Natural killer cell (primary cell): ENCODE measurements at regions not wholly inside any gene's neighbourhood (a gene's known extent, or its start where the extent isn't known, plus 50 kb on each side); places are given as distances from the start of the nearest gene placed in this dataset.

Experiments
- ATAC-seq, 3 donors: fragments of 150-1000 bp in 2 of 3; fragments of 200-7000 bp in 1 of 3; cut with Tn5 transposase; 1 replicate in 1 of 3; 2 replicates in 2 of 3; pipeline ENCODE4 v1.10.0; 2021; ENCODE audit warnings: mild to moderate bottlenecking in 2 of 3, moderate library complexity in 2 of 3
- DNase-seq, 2 donors: peaks; one replicate each; pipeline versions ENCODE4 v3.0.0 to v3.0.0-alpha.2; 2013 to 2021; ENCODE audit warnings: mixed read lengths in 1 of 2
- H3K27ac ChIP-seq: one replicate; pipeline ENCODE4 v1.5.1; 2013; ENCODE audit warnings: mild to moderate bottlenecking, low read length
- H3K27me3 ChIP-seq: one replicate; pipeline ENCODE4 v1.6.1; 2013; ENCODE audit warnings: low read length; ENCODE audit not compliant: control insufficient read depth, insufficient read depth
- H3K36me3 ChIP-seq: one replicate; pipeline ENCODE4 v1.6.1; 2013; ENCODE audit warnings: low read length; ENCODE audit not compliant: control insufficient read depth, insufficient read depth
- H3K4me1 ChIP-seq: one replicate; pipeline ENCODE4 v1.6.1; 2013; ENCODE audit warnings: low read length; ENCODE audit not compliant: control insufficient read depth, insufficient read depth
- H3K4me3 ChIP-seq: one replicate; pipeline ENCODE4 v1.5.1; 2013; ENCODE audit warnings: low read length
- H3K9me3 ChIP-seq: one replicate; pipeline ENCODE4 v1.6.1; 2013; ENCODE audit warnings: low read length; ENCODE audit not compliant: control insufficient read depth, insufficient read depth
- H3K27ac Mint-ChIP-seq, 2 donors: one replicate each; pipeline ENCODE4 v1.8.0; 2022; ENCODE audit warnings: mild to moderate bottlenecking in 2 of 2, mixed read lengths in 2 of 2, moderate library complexity in 1 of 2
- H3K27me3 Mint-ChIP-seq, 2 donors: one replicate each; pipeline ENCODE4 v1.8.0; 2022; ENCODE audit warnings: low read depth in 2 of 2, mixed read lengths in 2 of 2
- H3K36me3 Mint-ChIP-seq: one replicate; pipeline ENCODE4 v1.8.0; 2022; ENCODE audit warnings: mixed read lengths
- H3K4me1 Mint-ChIP-seq, 2 donors: one replicate each; pipeline ENCODE4 v1.8.0; 2022; ENCODE audit warnings: mixed read lengths in 2 of 2
- H3K4me3 Mint-ChIP-seq: one replicate; pipeline ENCODE4 v1.8.0; 2022; ENCODE audit warnings: mild to moderate bottlenecking, moderate library complexity, mixed read lengths
- H3K9me3 Mint-ChIP-seq, 2 donors: one replicate each; pipeline ENCODE4 v1.8.0; 2022; ENCODE audit warnings: mixed read lengths in 2 of 2
- CTCF ChIP-seq: fragments of 200-600 bp; IDR thresholded peaks from one replicate; pipeline ENCODE4 v1.8.0; 2022; ENCODE audit warnings: antibody characterized with exemption
- WGBS: methylation state at CpG from one replicate; pipeline ENCODE4 v1.1.7; 2013; ENCODE audit warnings: missing lambda C conversion rate; ENCODE audit not compliant: insufficient coverage; 5-methylcytosine and 5-hydroxymethylcytosine counted together
- intact Hi-C: fragments of 100-400 bp; cut with micrococcal nuclease; formaldehyde crosslinking; loops from one replicate; pipeline ENCODE4 v1.14.2; 2022

- Histone ChIP-seq H3K27me3 (no peaks in the 10 kb centered on the region), H3K9me3 (no peaks in the 10 kb centered on the region), H3K27ac (no peak overlapping the region), H3K4me3 (no peak overlapping the region), H3K36me3 (no peaks in the 10 kb centered on the region), H3K4me1 (no peaks in the 10 kb centered on the region)
- no peak for DNase-seq
- TF ChIP-seq CTCF, result no peak
- WGBS, result 82% methylated on average over 4 of the region's 5 CpGs
- no peak for ATAC-seq
- intact Hi-C loops, result no loop called here
- peaks cover 8 to 23% of the 10 kb centered on the region in 2 donors for H3K9me3 Mint-ChIP-seq
- H3K4me3 Mint-ChIP-seq, result no peak overlapping the region
- no peak overlapping the region for H3K27ac Mint-ChIP-seq
- H3K36me3 Mint-ChIP-seq, result no peaks in the 10 kb centered on the region
- H3K27me3 Mint-ChIP-seq, result no peaks in the 10 kb centered on the region
- no peaks in the 10 kb centered on the region for H3K4me1 Mint-ChIP-seq
Measured at GRCh38 chr13:22449251-22449650, 731.5 kb upstream of the SGCG start.

- Histone ChIP-seq H3K9me3 (no peaks in the 10 kb centered on the region), H3K4me3 (no peak overlapping the region), H3K36me3 (no peaks in the 10 kb centered on the region), H3K4me1 (no peaks in the 10 kb centered on the region), H3K27ac (no peak overlapping the region), H3K27me3 (no peaks in the 10 kb centered on the region)
- ATAC-seq (no peak), DNase-seq (no peak)
- H3K9me3 Mint-ChIP-seq, result peaks cover 8 to 15% of the 10 kb centered on the region in 2 donors
- H3K4me1 Mint-ChIP-seq, result no peaks in the 10 kb centered on the region
- no peak overlapping the region for H3K4me3 Mint-ChIP-seq
- no peaks in the 10 kb centered on the region for H3K36me3 Mint-ChIP-seq
- intact Hi-C loops, result no loop called here
- H3K27ac Mint-ChIP-seq, result no peak overlapping the region
- WGBS, result 85% methylated on average over 5 of the region's 5 CpGs
- no peak for TF ChIP-seq CTCF
- H3K27me3 Mint-ChIP-seq, result no peaks in the 10 kb centered on the region
Measured at GRCh38 chr13:22451327-22451741, 729.4 kb upstream of the SGCG start.

- intact Hi-C loops, result no loop called here
- no peaks in the 10 kb centered on the region for H3K36me3 Mint-ChIP-seq
- no peaks in the 10 kb centered on the region for H3K36me3 ChIP-seq
- H3K9me3 Mint-ChIP-seq, result peaks cover 2 to 3% of the 10 kb centered on the region in 2 donors
- no peak for TF ChIP-seq CTCF
- H3K9me3 ChIP-seq, result no peaks in the 10 kb centered on the region
- no peak overlapping the region for H3K27ac Mint-ChIP-seq
- no peak overlapping the region for H3K4me3 ChIP-seq
- DNase-seq (no peak), ATAC-seq (no peak)
- no peak overlapping the region for H3K4me3 Mint-ChIP-seq
- no peaks in the 10 kb centered on the region for H3K27me3 Mint-ChIP-seq
- WGBS, result 68% methylated on average over 3 of the region's 3 CpGs
- no peaks in the 10 kb centered on the region for H3K27me3 ChIP-seq
- H3K4me1 ChIP-seq, result no peaks in the 10 kb centered on the region
- H3K27ac ChIP-seq, result no peak overlapping the region
- H3K4me1 Mint-ChIP-seq, result no peaks in the 10 kb centered on the region
Measured at GRCh38 chr13:22454586-22454985, 726.2 kb upstream of the SGCG start.

GRCh38 chr13:22455036-22455435 lies 725.7 kb upstream of the SGCG start:
- ATAC-seq (no peak), DNase-seq (no peak)
- TF ChIP-seq CTCF, result no peak
- Mint-ChIP-seq H3K4me1 (no peaks in the 10 kb centered on the region), H3K27me3 (no peaks in the 10 kb centered on the region), H3K4me3 (no peak overlapping the region), H3K9me3 (peaks cover 2 to 3% of the 10 kb centered on the region in 2 donors), H3K27ac (no peak overlapping the region), H3K36me3 (no peaks in the 10 kb centered on the region)
- H3K9me3 ChIP-seq, result no peaks in the 10 kb centered on the region
- no peaks in the 10 kb centered on the region for H3K36me3 ChIP-seq
- WGBS, result 100% methylated on average over 1 of the region's 2 CpGs
- intact Hi-C loops, result no loop called here
- H3K27ac ChIP-seq, result no peak overlapping the region
- H3K4me1 ChIP-seq, result no peaks in the 10 kb centered on the region
- no peak overlapping the region for H3K4me3 ChIP-seq
- H3K27me3 ChIP-seq, result no peaks in the 10 kb centered on the region
